SK-N-SH (cell line): ENCODE measurements at regions not wholly inside any gene's neighbourhood (a gene's known extent, or its start where the extent isn't known, plus 50 kb on each side); places are given as distances from the start of the nearest gene placed in this dataset.

Source experiments
- CTCF ChIP-seq: fragments of 200-600 bp; sonication (generic); IDR thresholded peaks from 2 replicates; pipeline ENCODE4 v1.6.1; 2017; ENCODE audit warnings: antibody characterized with exemption, mild to moderate bottlenecking, moderate library complexity
- EZH2phosphoT487 ChIP-seq: fragments of 200-600 bp; sonication (generic); IDR thresholded peaks from 2 replicates; pipeline ENCODE4 v1.6.1; 2017; ENCODE audit warnings: low read depth, mixed run types, mild to moderate bottlenecking, antibody characterized with exemption, moderate library complexity, borderline replicate concordance
- FOXM1 ChIP-seq: IDR thresholded peaks from 2 replicates; pipeline ENCODE4 v1.4.0; 2012; ENCODE audit warnings: low read depth, mild to moderate bottlenecking
- MAX ChIP-seq: IDR thresholded peaks from 2 replicates; pipeline ENCODE4 v1.4.0; 2012; ENCODE audit warnings: low read depth
- MXI1 ChIP-seq: IDR thresholded peaks from 2 replicates; pipeline ENCODE4 v1.6.1; 2012; ENCODE audit warnings: mild to moderate bottlenecking, low read depth, low read length, improper control_type of control experiment
- NFIC ChIP-seq: IDR thresholded peaks from 2 replicates; pipeline ENCODE4 v1.4.0; 2012; ENCODE audit warnings: borderline replicate concordance
- NRF1 ChIP-seq: IDR thresholded peaks from 2 replicates; pipeline ENCODE4 v1.6.1; 2012; ENCODE audit warnings: low read depth, mild to moderate bottlenecking, low read length
- PBX3 ChIP-seq: IDR thresholded peaks from 2 replicates; pipeline ENCODE4; 2012
- POLR2AphosphoS5 ChIP-seq: IDR thresholded peaks from 2 replicates; pipeline ENCODE4 v1.6.1; 2012; ENCODE audit warnings: low read depth, low read length
- RCOR1 ChIP-seq: fragments of 150-350 bp; IDR thresholded peaks from 2 replicates; pipeline ENCODE4 v1.6.1; 2017; ENCODE audit warnings: antibody characterized with exemption, low read length
- SIN3A ChIP-seq: IDR thresholded peaks from 2 replicates; pipeline ENCODE4 v1.6.1; 2012; ENCODE audit warnings: low read depth, mild to moderate bottlenecking, low read length, moderate library complexity, borderline replicate concordance

- no peak for TF ChIP-seq SIN3A
- no peak for TF ChIP-seq MAX
- TF ChIP-seq MXI1, result no peak
- no peak for TF ChIP-seq NRF1
- no peak for TF ChIP-seq EZH2phosphoT487
- no peak for TF ChIP-seq CTCF
- TF ChIP-seq POLR2AphosphoS5, result no peak
- TF ChIP-seq FOXM1, result no peak
- TF ChIP-seq PBX3, result no peak
- no peak for TF ChIP-seq RCOR1
- TF ChIP-seq NFIC, result no peak
Measured at GRCh38 chr3:64353226-64353625, 128.0 kb upstream of the PRICKLE2 start.
